ENCODE measurements at regions not wholly inside any gene's neighbourhood (a gene's known extent, or its start where the extent isn't known, plus 50 kb on each side); places are given as distances from the start of the nearest gene placed in this dataset.
"Not testable (repeated sequence)": the region's sequence is repeated elsewhere in the genome, so short reads cannot be mapped to it uniquely, and the experiment has no call there.

- DNase-seq (ENCODE audit: low read depth, low spot score), result no peak
- in situ Hi-C loops (cut with HindIII; ENCODE audit: low pct_unique_long_range_greater_than_20kb, low sequenced_read_pairs), result no loop called here
Measured at GRCh38 chr9:100761276-100761802, 183.5 kb downstream of the CAVIN4 start.

GRCh38 chr9:100774326-100774725 lies 196.4 kb downstream of the CAVIN4 start:
- DNase-seq (ENCODE audit: low read depth, low spot score), result no peak
- in situ Hi-C loops (cut with HindIII; ENCODE audit: low pct_unique_long_range_greater_than_20kb, low sequenced_read_pairs), result no loop called here

- in situ Hi-C loops (cut with HindIII; ENCODE audit: low pct_unique_long_range_greater_than_20kb, low sequenced_read_pairs), result no loop called here
Measured at GRCh38 chr9:100774962-100775361, 197.1 kb downstream of the CAVIN4 start.

GRCh38 chr9:100775912-100776311 lies 198.0 kb downstream of the CAVIN4 start:
- in situ Hi-C loops (cut with HindIII; ENCODE audit: low pct_unique_long_range_greater_than_20kb, low sequenced_read_pairs), result no loop called here
- no peak for DNase-seq (ENCODE audit: low read depth, low spot score)

More at GRCh38 chr9:100774962-100775361, 197.1 kb downstream of the CAVIN4 start:
- DNase-seq (ENCODE audit: low read depth, low spot score), result no peak

- DNase-seq (ENCODE audit: low read depth, low spot score), result no peak
- in situ Hi-C loops (cut with HindIII; ENCODE audit: low pct_unique_long_range_greater_than_20kb, low sequenced_read_pairs), result no loop called here
Measured at GRCh38 chr9:100784755-100785154, 206.9 kb downstream of the CAVIN4 start.

- DNase-seq (ENCODE audit: low read depth, low spot score), result no peak
- in situ Hi-C loops (cut with HindIII; ENCODE audit: low pct_unique_long_range_greater_than_20kb, low sequenced_read_pairs), result no loop called here
Measured at GRCh38 chr9:100785946-100786345, 208.1 kb downstream of the CAVIN4 start.

- DNase-seq (ENCODE audit: low read depth, low spot score), result no peak
- in situ Hi-C loops (cut with HindIII; ENCODE audit: low pct_unique_long_range_greater_than_20kb, low sequenced_read_pairs), result no loop called here
Measured at GRCh38 chr9:100794738-100795269, 216.9 kb downstream of the CAVIN4 start.

- no peak for DNase-seq (ENCODE audit: low read depth, low spot score)
- in situ Hi-C loops (cut with HindIII; ENCODE audit: low pct_unique_long_range_greater_than_20kb, low sequenced_read_pairs), result no loop called here
Measured at GRCh38 chr9:100803956-100804355, 224.6 kb upstream of the PLPPR1 start.

- in situ Hi-C loops (cut with HindIII; ENCODE audit: low pct_unique_long_range_greater_than_20kb, low sequenced_read_pairs), result no loop called here
- DNase-seq (ENCODE audit: low read depth, low spot score), result no peak
Measured at GRCh38 chr9:100811643-100812042, 216.9 kb upstream of the PLPPR1 start.

GRCh38 chr9:100813871-100814270 lies 214.7 kb upstream of the PLPPR1 start:
- in situ Hi-C loops (cut with HindIII; ENCODE audit: low pct_unique_long_range_greater_than_20kb, low sequenced_read_pairs), result no loop called here
- DNase-seq (ENCODE audit: low read depth, low spot score), result no peak

GRCh38 chr9:100819980-100820379 lies 208.5 kb upstream of the PLPPR1 start:
- in situ Hi-C loops (cut with HindIII; ENCODE audit: low pct_unique_long_range_greater_than_20kb, low sequenced_read_pairs), result no loop called here

GRCh38 chr9:100833035-100833434 lies 195.5 kb upstream of the PLPPR1 start:
- in situ Hi-C loops (cut with HindIII; ENCODE audit: low pct_unique_long_range_greater_than_20kb, low sequenced_read_pairs); DNase-seq (ENCODE audit: low read depth, low spot score): not testable (repeated sequence)

More at GRCh38 chr9:100819980-100820379, 208.5 kb upstream of the PLPPR1 start:
- no peak for DNase-seq (ENCODE audit: low read depth, low spot score)

- no peak for DNase-seq (ENCODE audit: low read depth, low spot score)
- in situ Hi-C loops (cut with HindIII; ENCODE audit: low pct_unique_long_range_greater_than_20kb, low sequenced_read_pairs), result no loop called here
Measured at GRCh38 chr9:100838857-100839256, 189.7 kb upstream of the PLPPR1 start.

GRCh38 chr9:100848726-100849125 lies 179.8 kb upstream of the PLPPR1 start:
- no peak for DNase-seq (ENCODE audit: low read depth, low spot score)
- in situ Hi-C loops (cut with HindIII; ENCODE audit: low pct_unique_long_range_greater_than_20kb, low sequenced_read_pairs), result no loop called here

GRCh38 chr9:100852088-100852487 lies 176.4 kb upstream of the PLPPR1 start:
- in situ Hi-C loops (cut with HindIII; ENCODE audit: low pct_unique_long_range_greater_than_20kb, low sequenced_read_pairs), result no loop called here
- no peak for DNase-seq (ENCODE audit: low read depth, low spot score)

- in situ Hi-C loops (cut with HindIII; ENCODE audit: low pct_unique_long_range_greater_than_20kb, low sequenced_read_pairs), result no loop called here
- no peak for DNase-seq (ENCODE audit: low read depth, low spot score)
Measured at GRCh38 chr9:100856238-100856637, 172.3 kb upstream of the PLPPR1 start.

- no peak for DNase-seq (ENCODE audit: low read depth, low spot score)
Measured at GRCh38 chr9:100865111-100865510, 163.4 kb upstream of the PLPPR1 start.

GRCh38 chr9:100865648-100866047 lies 162.9 kb upstream of the PLPPR1 start:
- in situ Hi-C loops (cut with HindIII; ENCODE audit: low pct_unique_long_range_greater_than_20kb, low sequenced_read_pairs), result no loop called here

More at GRCh38 chr9:100865111-100865510, 163.4 kb upstream of the PLPPR1 start:
- in situ Hi-C loops (cut with HindIII; ENCODE audit: low pct_unique_long_range_greater_than_20kb, low sequenced_read_pairs), result no loop called here

GRCh38 chr9:100869326-100869725 lies 159.2 kb upstream of the PLPPR1 start:
- DNase-seq (ENCODE audit: low read depth, low spot score), result no peak
- in situ Hi-C loops (cut with HindIII; ENCODE audit: low pct_unique_long_range_greater_than_20kb, low sequenced_read_pairs), result no loop called here

More at GRCh38 chr9:100865648-100866047, 162.9 kb upstream of the PLPPR1 start:
- no peak for DNase-seq (ENCODE audit: low read depth, low spot score)

GRCh38 chr9:100879884-100880283 lies 148.6 kb upstream of the PLPPR1 start:
- in situ Hi-C loops (cut with HindIII; ENCODE audit: low pct_unique_long_range_greater_than_20kb, low sequenced_read_pairs), result no loop called here
- DNase-seq (ENCODE audit: low read depth, low spot score), result no peak
